ENCODE measurements at regions not wholly inside any gene's neighbourhood (a gene's known extent, or its start where the extent isn't known, plus 50 kb on each side); places are given as distances from the start of the nearest gene placed in this dataset.

GRCh38 chr4:34250562-34250961 lies 1993.8 kb downstream of the ARAP2 start:
- TF ChIP-seq CTCF (IDR thresholded peaks at IDR 0.05; ENCODE audit: low read length) (no peak), EZH2 (IDR thresholded peaks at IDR 0.05; ENCODE audit: borderline replicate concordance, low read length) (no peak)

Data from OCI-LY1 (cell line).